ENCODE measurements at regions not wholly inside any gene's neighbourhood (a gene's known extent, or its start where the extent isn't known, plus 50 kb on each side); places are given as distances from the start of the nearest gene placed in this dataset.

GRCh38 chr21:16707274-16707673 lies 805.6 kb upstream of the CXADR start:
- no peak for DNase-seq (ENCODE audit: insufficient read length, low spot score)
- no peak for TF ChIP-seq POU2F2 (IDR thresholded peaks at IDR 0.05; ENCODE audit: low read depth, low read length)
- TF ChIP-seq POLR2A (IDR thresholded peaks at IDR 0.05; ENCODE audit: low read depth, low read length), result no peak
- no peak for TF ChIP-seq TAF1 (IDR thresholded peaks at IDR 0.05; ENCODE audit: low read depth, low read length)
- no peak for TF ChIP-seq PAX5 (IDR thresholded peaks at IDR 0.05; ENCODE audit: insufficient read depth, low read length, severe bottlenecking)
- TF ChIP-seq POLR2AphosphoS5 (IDR thresholded peaks at IDR 0.05; ENCODE audit: low read depth, low read length), result no peak
- TF ChIP-seq SPI1 (IDR thresholded peaks at IDR 0.05; ENCODE audit: low read depth, low read length), result no peak
- no peak for FAIRE-seq

- no peak for TF ChIP-seq POLR2AphosphoS5 (IDR thresholded peaks at IDR 0.05; ENCODE audit: low read depth, low read length)
- no peak for TF ChIP-seq POU2F2 (IDR thresholded peaks at IDR 0.05; ENCODE audit: low read depth, low read length)
- TF ChIP-seq PAX5 (IDR thresholded peaks at IDR 0.05; ENCODE audit: insufficient read depth, low read length, severe bottlenecking), result no peak
- no peak for TF ChIP-seq POLR2A (IDR thresholded peaks at IDR 0.05; ENCODE audit: low read depth, low read length)
- no peak for TF ChIP-seq TAF1 (IDR thresholded peaks at IDR 0.05; ENCODE audit: low read depth, low read length)
- no peak for TF ChIP-seq SPI1 (IDR thresholded peaks at IDR 0.05; ENCODE audit: low read depth, low read length)
- FAIRE-seq (no peak), DNase-seq (ENCODE audit: insufficient read length, low spot score) (no peak)
Observed at GRCh38 chr21:16708101-16708835, 804.6 kb upstream of the CXADR start.

GRCh38 chr21:16709866-16710550 lies 802.8 kb upstream of the CXADR start:
- FAIRE-seq, result no peak

DNA sequence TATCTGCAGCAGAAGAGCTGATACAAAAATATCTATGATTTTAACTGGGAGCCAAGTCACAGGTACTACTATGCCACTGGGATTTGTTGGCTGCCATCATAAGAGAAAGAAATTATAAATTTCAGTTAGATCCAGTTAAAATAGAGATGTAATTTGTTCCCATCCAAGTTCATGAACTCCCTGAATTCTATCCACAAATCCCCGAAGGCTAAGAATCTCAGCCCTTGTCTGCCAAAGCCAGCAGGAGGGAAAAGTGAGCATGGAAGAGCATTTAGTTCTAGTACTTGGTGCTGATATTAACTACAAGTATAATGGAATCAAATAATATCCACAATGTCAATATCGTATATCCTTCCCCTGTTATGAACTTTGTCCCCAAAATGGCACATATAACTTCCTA lies 801.1 kb upstream of the CXADR start:
- DNase-seq (ENCODE audit: insufficient read length, low spot score), result no peak
- no peak for FAIRE-seq
- no peak for TF ChIP-seq POU2F2 (IDR thresholded peaks at IDR 0.05; ENCODE audit: low read depth, low read length)
- no peak for TF ChIP-seq POLR2AphosphoS5 (IDR thresholded peaks at IDR 0.05; ENCODE audit: low read depth, low read length)
- TF ChIP-seq PAX5 (IDR thresholded peaks at IDR 0.05; ENCODE audit: insufficient read depth, low read length, severe bottlenecking), result no peak
- no peak for TF ChIP-seq TAF1 (IDR thresholded peaks at IDR 0.05; ENCODE audit: low read depth, low read length)
- no peak for TF ChIP-seq SPI1 (IDR thresholded peaks at IDR 0.05; ENCODE audit: low read depth, low read length)
- TF ChIP-seq POLR2A (IDR thresholded peaks at IDR 0.05; ENCODE audit: low read depth, low read length), result no peak

More at GRCh38 chr21:16709866-16710550, 802.8 kb upstream of the CXADR start:
- no peak for TF ChIP-seq SPI1 (IDR thresholded peaks at IDR 0.05; ENCODE audit: low read depth, low read length)
- TF ChIP-seq TAF1 (IDR thresholded peaks at IDR 0.05; ENCODE audit: low read depth, low read length), result no peak
- TF ChIP-seq POLR2AphosphoS5 (IDR thresholded peaks at IDR 0.05; ENCODE audit: low read depth, low read length), result no peak
- TF ChIP-seq PAX5 (IDR thresholded peaks at IDR 0.05; ENCODE audit: insufficient read depth, low read length, severe bottlenecking), result no peak
- no peak for TF ChIP-seq POU2F2 (IDR thresholded peaks at IDR 0.05; ENCODE audit: low read depth, low read length)
- no peak for TF ChIP-seq POLR2A (IDR thresholded peaks at IDR 0.05; ENCODE audit: low read depth, low read length)
- no peak for DNase-seq (ENCODE audit: insufficient read length, low spot score)

DNA sequence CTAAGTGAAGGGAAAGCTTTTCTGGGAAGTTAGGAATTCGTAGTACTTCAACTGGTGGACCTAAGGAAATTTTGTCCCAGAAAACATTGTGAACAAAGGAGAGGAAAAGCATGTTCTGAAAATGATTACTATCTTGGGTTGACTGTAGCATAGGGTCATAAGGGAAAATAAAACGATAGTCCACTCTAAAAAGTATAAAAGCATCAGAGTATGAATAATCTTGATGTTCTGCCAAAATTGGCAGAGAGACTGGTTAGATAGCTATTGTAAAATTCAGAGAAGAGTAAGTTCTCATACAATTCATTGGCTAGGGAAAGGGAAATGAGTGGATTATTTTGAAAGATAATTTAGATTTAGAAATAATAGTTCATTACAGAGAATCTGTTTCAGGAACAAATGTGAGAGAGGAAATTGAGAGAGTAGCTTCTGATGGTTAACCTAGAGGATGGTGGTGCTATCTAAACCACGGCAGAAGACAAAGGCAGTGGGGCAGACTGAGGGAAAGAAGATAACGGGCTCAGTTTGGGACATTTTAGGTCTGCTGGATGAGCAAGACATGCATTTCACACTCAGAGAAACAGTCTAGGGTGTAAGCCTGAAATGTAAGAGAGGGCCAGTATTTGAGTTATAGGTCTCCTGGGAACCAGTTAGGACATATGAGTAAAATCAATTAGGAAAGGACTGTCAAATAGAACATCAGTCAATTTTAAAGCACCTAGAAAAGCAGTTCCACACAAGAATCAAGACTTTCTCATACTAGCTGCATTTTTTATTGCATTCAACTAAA lies 799.3 kb upstream of the CXADR start:
- no peak for TF ChIP-seq TAF1 (IDR thresholded peaks at IDR 0.05; ENCODE audit: low read depth, low read length)
- no peak for TF ChIP-seq POU2F2 (IDR thresholded peaks at IDR 0.05; ENCODE audit: low read depth, low read length)
- TF ChIP-seq SPI1 (IDR thresholded peaks at IDR 0.05; ENCODE audit: low read depth, low read length), result no peak
- FAIRE-seq, result no peak
- no peak for DNase-seq (ENCODE audit: insufficient read length, low spot score)

- FAIRE-seq (no peak), DNase-seq (ENCODE audit: insufficient read length, low spot score) (no peak)
- TF ChIP-seq SPI1 (IDR thresholded peaks at IDR 0.05; ENCODE audit: low read depth, low read length) (no peak), PAX5 (IDR thresholded peaks at IDR 0.05; ENCODE audit: insufficient read depth, low read length, severe bottlenecking) (no peak), POLR2A (IDR thresholded peaks at IDR 0.05; ENCODE audit: low read depth, low read length) (no peak), POLR2AphosphoS5 (IDR thresholded peaks at IDR 0.05; ENCODE audit: low read depth, low read length) (no peak), TAF1 (IDR thresholded peaks at IDR 0.05; ENCODE audit: low read depth, low read length) (no peak), POU2F2 (IDR thresholded peaks at IDR 0.05; ENCODE audit: low read depth, low read length) (no peak)
Observed at GRCh38 chr21:16740511-16740910, 772.3 kb upstream of the CXADR start.

- TF ChIP-seq POLR2AphosphoS5 (IDR thresholded peaks at IDR 0.05; ENCODE audit: low read depth, low read length) (no peak), PAX5 (IDR thresholded peaks at IDR 0.05; ENCODE audit: insufficient read depth, low read length, severe bottlenecking) (no peak), SPI1 (IDR thresholded peaks at IDR 0.05; ENCODE audit: low read depth, low read length) (no peak), TAF1 (IDR thresholded peaks at IDR 0.05; ENCODE audit: low read depth, low read length) (no peak), POU2F2 (IDR thresholded peaks at IDR 0.05; ENCODE audit: low read depth, low read length) (no peak), POLR2A (IDR thresholded peaks at IDR 0.05; ENCODE audit: low read depth, low read length) (no peak)
- DNase-seq (ENCODE audit: insufficient read length, low spot score), result no peak
- no peak for FAIRE-seq
Observed at GRCh38 chr21:16741141-16741665, 771.6 kb upstream of the CXADR start.

DNA sequence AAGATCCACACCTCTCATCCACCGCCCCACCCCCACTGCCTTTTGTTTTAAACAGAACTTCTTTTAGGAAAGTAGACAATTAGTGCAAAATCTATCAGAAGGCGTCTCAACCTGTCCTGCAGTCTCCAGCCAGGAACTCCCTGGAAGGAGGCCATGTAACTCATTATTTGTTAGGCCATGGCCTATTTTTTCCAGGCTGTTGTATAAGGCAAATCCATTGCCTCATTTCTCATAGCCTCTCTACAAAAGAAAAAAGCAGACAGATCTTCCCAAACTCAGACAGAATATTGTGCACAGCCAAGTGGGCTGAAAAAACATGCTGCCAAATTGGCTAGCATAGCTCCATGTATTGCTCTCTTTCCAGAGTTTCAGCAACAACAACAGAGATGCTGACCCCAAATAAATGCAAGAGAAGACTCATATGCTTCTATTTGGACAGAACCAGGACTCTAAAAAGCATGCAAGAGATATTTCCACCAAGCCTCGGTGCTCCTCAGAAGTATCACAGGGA lies 770.7 kb upstream of the CXADR start:
- DNase-seq (ENCODE audit: insufficient read length, low spot score) (no peak), FAIRE-seq (no peak)
- TF ChIP-seq SPI1 (IDR thresholded peaks at IDR 0.05; ENCODE audit: low read depth, low read length), result no peak
- no peak for TF ChIP-seq POLR2AphosphoS5 (IDR thresholded peaks at IDR 0.05; ENCODE audit: low read depth, low read length)
- no peak for TF ChIP-seq PAX5 (IDR thresholded peaks at IDR 0.05; ENCODE audit: insufficient read depth, low read length, severe bottlenecking)
- no peak for TF ChIP-seq TAF1 (IDR thresholded peaks at IDR 0.05; ENCODE audit: low read depth, low read length)
- TF ChIP-seq POLR2A (IDR thresholded peaks at IDR 0.05; ENCODE audit: low read depth, low read length), result no peak
- TF ChIP-seq POU2F2 (IDR thresholded peaks at IDR 0.05; ENCODE audit: low read depth, low read length), result no peak
